AG10803 (cell line): ENCODE measurements at regions not wholly inside any gene's neighbourhood (a gene's known extent, or its start where the extent isn't known, plus 50 kb on each side); places are given as distances from the start of the nearest gene placed in this dataset.

ENCODE experiments used
- DNase-seq: peaks from one replicate; pipeline ENCODE4 v3.0.0; 2010; ENCODE audit warnings: low read depth
- H3K4me3 ChIP-seq: 2 replicates; pipeline ENCODE4 v1.5.1; 2011; ENCODE audit warnings: mild to moderate bottlenecking, low read length, control low read depth
- TF ChIP-seq, protein P1 (sequence below): conservative IDR thresholded peaks from 2 replicates; pipeline ENCODE4 v1.5.1; 2011; ENCODE audit warnings: mild to moderate bottlenecking, low read length, control low read depth, inconsistent platforms

DNA sequence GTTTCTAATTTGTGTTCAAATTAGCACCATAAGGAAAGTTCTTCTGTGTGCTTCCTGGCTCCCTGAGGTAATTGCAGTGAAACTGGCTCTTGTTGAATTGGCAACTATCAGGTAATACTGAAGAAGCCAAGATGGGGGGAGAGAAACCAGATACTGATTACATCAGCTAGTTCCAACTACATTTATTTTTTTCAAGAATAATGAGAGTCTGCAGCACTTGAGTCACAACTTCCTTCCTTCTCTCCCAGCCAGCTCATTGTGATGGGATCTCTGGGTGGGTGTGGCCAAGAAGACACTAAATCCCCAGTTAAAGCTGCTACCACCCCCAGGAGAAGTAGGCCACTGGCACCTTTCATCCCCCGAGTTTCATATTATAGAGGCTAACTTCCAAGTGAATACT lies 100.7 kb upstream of the RXFP2 start:
- no peak overlapping the region for H3K4me3 ChIP-seq
- TF ChIP-seq, protein P1, sequence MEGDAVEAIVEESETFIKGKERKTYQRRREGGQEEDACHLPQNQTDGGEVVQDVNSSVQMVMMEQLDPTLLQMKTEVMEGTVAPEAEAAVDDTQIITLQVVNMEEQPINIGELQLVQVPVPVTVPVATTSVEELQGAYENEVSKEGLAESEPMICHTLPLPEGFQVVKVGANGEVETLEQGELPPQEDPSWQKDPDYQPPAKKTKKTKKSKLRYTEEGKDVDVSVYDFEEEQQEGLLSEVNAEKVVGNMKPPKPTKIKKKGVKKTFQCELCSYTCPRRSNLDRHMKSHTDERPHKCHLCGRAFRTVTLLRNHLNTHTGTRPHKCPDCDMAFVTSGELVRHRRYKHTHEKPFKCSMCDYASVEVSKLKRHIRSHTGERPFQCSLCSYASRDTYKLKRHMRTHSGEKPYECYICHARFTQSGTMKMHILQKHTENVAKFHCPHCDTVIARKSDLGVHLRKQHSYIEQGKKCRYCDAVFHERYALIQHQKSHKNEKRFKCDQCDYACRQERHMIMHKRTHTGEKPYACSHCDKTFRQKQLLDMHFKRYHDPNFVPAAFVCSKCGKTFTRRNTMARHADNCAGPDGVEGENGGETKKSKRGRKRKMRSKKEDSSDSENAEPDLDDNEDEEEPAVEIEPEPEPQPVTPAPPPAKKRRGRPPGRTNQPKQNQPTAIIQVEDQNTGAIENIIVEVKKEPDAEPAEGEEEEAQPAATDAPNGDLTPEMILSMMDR, result no peak
- peak; percentile 78 for DNase-seq

DNA sequence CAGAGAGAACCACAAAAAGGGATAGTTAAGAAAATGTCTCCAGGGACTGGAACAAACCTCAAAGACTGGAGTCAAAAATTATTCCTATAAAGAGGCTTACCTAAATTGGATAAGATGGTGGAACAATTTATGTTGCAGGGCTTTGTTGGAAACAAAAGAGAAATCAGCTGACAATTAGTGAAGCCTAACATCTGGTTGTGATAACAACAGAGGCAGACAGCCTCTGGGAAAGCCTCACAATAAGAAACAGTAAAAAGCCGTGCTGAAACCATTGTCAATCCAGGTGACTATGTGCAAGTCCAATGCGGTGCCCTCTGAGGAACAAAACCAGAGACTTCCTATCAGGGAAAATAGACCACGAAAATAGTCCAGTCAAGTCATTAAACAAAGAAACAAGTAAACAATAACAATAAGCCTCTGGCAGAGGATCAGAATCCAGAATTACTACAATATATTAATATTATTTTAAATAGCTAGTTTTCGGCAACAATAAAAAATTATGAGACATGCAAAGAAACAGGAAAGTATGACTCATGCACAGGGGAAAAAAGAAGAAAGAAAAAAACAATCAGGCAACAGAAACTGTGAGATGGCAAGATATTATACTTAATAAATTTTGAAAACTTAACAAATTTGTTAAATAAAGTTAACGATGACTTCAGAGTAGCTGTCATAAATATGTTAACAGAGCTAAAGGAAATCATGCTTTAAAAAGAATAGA lies 99.7 kb upstream of the RXFP2 start:
- DNase-seq, result peak; percentile 20
- TF ChIP-seq, protein P1, result no peak
- H3K4me3 ChIP-seq, result no peak overlapping the region

DNA sequence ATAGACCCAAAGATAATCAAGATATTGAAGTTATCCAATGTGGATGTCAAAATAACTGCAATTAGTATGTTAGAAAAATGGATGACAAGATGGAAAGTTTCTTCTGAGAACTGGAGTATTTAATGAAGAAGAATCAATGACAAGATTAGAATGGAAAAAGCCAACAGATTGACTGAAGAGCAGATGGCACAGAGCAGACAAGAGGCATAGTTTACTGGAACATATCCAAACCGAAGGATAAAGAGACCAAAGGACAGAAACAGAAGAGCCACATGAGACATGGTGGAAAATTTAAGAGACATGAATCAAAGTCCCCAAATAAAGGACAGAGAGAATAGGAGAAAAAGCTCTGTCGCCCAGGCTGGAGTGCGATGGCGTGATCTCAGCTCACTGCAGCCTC lies 89.6 kb upstream of the RXFP2 start:
- TF ChIP-seq, protein P1, result no peak
- H3K4me3 ChIP-seq, result no peak overlapping the region
- DNase-seq, result no peak

DNA sequence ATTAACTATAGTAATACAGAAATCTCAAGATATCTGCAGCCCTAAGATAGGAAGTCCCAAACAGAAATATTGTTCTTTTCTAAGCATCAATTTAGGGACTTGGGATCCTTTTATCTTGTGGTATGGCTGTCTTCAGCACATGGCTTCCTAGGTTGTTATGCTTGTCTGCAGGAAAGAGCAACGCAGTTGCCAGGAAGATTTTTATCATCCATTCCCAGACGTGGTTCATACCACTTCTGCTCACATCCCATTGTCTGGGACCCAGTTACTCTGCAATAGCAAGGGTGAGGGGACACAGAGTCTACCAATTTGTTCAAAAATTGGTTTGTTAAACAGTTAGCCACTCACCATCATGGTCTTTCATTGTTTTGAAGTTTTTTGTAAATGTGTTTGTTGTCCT lies 85.6 kb upstream of the RXFP2 start:
- TF ChIP-seq, protein P1, result no peak
- no peak for DNase-seq
- no peak overlapping the region for H3K4me3 ChIP-seq

DNA sequence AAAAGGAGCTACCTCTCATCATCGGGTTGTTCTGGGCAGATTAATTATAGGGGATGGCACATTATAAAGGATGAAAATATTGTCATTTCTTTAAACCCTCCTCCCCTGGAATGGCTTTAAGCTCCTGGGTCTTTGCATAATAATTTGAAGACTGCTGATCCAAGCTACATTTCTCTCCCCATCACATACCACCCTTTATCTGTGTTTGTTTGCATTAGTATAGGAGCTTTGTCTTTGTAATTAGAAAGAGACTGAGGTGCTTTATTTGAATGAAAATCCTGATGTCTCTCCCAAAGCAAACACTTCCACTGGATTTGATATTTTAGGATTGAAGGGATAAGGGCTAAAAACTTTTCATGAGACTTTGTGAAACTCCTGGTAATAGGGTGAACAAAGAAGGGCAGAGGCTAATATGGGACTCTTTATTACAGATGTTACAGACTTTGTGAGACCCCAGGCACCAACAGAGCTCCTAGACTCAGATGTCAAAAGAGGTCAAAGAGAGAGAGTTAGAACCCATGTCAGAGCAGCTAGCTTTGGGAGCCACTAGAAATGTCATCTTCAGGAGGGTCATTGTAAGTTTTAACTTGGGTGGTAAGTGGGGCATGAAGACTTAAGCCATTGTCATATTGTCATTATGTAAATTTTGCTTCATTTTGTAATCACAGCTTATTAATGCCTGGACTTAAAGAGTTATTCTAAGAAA lies 75.3 kb upstream of the RXFP2 start:
- TF ChIP-seq, protein P1, result no peak
- H3K4me3 ChIP-seq, result no peak overlapping the region
- DNase-seq, result no peak

DNA sequence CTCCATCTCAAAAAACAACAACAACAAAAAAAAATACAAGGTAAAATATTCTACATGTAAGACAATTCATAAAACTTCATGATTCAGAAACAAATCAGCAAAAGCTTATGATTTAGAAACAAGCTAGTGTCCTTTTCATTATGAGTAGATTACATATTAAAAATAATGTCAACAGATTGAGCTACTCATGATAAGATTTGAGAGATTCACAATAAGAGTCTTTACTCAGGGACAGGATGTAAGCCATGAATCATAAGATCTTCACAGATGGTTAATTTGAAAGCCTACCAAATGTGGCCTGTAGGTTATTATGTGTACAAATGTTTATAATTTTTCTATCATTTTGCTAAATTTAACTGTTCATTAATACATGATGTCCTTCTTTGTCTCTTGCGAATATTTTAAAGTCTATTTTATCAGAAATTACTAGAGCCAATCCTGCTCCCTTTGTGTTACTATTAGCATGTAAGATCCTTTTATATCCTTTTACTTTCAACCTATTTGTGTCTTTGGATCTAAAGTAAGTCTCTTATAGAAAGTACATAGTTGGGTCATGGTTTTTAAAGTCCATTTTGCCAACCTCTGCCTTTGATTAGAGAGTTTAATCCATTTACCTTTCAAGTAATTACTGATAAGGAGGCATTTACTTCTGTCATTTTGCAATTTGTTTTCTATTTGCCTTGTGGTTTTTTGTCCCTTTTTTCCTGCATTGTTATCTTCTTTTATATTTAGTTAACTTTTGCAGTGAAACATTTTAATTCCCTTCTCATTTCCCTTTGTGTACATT lies 68.3 kb upstream of the RXFP2 start:
- peak; percentile 28 for DNase-seq
- TF ChIP-seq, protein P1, result no peak
- no peak overlapping the region for H3K4me3 ChIP-seq
